ENCODE measurements at regions not wholly inside any gene's neighbourhood (a gene's known extent, or its start where the extent isn't known, plus 50 kb on each side); places are given as distances from the start of the nearest gene placed in this dataset.

DNA sequence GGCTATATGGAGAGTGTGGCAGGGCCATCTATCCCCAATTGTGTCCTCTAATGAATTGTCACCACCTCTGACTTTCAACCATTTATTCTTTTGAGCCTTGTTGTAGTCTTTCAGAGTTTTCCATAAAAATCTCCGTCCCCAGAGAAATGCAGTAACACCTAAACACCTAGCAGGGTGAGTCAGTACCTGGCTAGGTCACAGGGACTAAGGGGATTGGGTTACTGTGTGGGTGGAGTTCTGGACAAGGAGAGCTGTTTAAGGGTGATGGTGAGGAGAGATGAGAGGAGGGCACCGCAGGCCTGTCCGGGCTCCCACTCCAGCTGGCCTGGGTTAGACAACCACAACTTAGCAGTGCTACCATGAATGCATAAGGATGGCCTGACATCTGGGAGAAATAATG lies 186.2 kb upstream of the LYZL1 start:
- Histone ChIP-seq H3K9me3 (ENCODE audit: control insufficient read depth, insufficient read depth, low read length) (no peaks in the 10 kb centered on the region), H3K36me3 (ENCODE audit: control insufficient read depth, insufficient read depth, low read length) (no peaks in the 10 kb centered on the region), H3K27me3 (ENCODE audit: control insufficient read depth, insufficient read depth, low read length) (no peaks in the 10 kb centered on the region), H3K27ac (ENCODE audit: low read length) (no peak overlapping the region), H3K4me3 (ENCODE audit: low read length) (no peak overlapping the region), H3K4me1 (ENCODE audit: control insufficient read depth, insufficient read depth, low read length) (no peaks in the 10 kb centered on the region)
- ATAC-seq (no peak), DNase-seq (no peak)
- Mint-ChIP-seq H3K36me3 (no peaks in the 10 kb centered on the region), H3K4me1 (no peaks in the 10 kb centered on the region), H3K9me3 (peaks cover 3 to 4% of the 10 kb centered on the region in 2 donors), H3K4me3 (no peak overlapping the region), H3K27ac (no peak overlapping the region), H3K27me3 (ENCODE audit: low read depth in 2 of 2) (peaks cover 7 to 13% of the 10 kb centered on the region in 2 donors)
- TF ChIP-seq, protein P1, sequence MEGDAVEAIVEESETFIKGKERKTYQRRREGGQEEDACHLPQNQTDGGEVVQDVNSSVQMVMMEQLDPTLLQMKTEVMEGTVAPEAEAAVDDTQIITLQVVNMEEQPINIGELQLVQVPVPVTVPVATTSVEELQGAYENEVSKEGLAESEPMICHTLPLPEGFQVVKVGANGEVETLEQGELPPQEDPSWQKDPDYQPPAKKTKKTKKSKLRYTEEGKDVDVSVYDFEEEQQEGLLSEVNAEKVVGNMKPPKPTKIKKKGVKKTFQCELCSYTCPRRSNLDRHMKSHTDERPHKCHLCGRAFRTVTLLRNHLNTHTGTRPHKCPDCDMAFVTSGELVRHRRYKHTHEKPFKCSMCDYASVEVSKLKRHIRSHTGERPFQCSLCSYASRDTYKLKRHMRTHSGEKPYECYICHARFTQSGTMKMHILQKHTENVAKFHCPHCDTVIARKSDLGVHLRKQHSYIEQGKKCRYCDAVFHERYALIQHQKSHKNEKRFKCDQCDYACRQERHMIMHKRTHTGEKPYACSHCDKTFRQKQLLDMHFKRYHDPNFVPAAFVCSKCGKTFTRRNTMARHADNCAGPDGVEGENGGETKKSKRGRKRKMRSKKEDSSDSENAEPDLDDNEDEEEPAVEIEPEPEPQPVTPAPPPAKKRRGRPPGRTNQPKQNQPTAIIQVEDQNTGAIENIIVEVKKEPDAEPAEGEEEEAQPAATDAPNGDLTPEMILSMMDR (IDR thresholded peaks at IDR 0.05), result no peak
- WGBS (ENCODE audit: insufficient coverage), result 100% methylated on average over 2 of the region's 3 CpGs
- intact Hi-C loops (cut with micrococcal nuclease), result no loop called here

DNA sequence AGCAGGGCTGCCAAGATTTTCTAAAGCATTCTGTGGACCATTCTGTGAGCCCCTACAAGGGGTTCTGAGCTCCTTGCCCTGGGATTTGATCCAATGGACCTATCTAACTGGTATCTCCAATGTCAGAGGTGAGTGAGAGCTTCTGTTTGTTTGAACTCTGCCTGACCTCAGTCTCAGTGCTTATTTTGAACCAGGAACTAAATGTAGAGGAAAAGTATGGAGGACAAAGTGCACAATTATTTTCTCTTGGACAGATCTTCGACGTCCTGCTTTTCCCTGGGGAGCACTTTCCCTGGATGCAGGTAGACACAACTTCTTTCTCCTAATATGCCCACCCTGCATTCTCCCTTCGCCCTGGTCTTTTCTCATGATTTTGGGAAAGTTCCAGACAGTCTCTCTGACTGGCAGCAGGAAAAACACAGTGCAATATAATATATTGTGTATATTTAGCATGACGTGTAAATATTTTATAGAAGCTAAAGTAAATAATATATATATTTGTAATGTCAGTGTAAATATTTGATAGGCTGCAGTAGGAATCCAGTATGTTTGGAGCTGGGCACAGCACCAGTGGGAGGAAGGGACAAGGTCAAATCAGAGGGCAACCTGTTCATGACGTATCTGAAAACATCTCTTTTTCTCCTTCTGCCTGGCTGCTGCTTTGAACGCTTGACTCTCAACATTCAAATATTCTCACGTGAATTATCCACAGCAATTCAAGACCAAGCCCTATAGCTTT lies 184.0 kb upstream of the LYZL1 start:
- no peak for ATAC-seq
- WGBS (ENCODE audit: insufficient coverage), result 96% methylated on average over 5 of the region's 7 CpGs

DNA sequence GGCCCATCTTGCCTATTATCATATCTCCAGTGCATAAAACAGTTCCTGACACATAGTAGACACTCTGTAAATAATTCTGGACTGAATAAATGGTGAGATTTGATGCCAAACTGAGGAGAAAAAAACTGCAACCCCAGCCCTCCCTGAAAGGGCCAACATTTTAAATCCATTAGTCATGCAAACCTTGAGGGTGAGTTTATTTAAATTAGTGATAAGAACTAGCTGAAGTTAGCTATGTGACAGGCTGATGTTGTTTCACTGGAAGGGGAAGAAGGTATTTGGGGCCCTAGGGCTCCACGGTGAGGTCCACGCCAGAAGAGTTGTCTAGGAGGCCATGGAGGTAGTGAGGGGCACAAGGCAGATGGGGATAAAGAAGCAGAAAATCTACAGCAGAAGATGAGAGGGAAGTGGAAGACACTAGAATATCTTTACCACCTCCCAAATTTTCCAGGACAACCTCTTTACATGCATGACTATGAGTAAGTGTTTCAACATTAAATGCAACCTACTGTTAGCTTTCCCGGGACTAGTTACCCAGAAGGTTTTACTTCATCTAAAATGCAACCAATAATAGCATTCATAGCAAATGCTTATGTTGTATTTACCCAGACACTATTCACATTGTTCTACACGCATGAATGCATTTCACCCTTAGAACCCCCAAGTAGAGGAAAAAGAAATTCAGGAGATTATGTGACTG lies 183.2 kb upstream of the LYZL1 start:
- Mint-ChIP-seq H3K27me3 (ENCODE audit: low read depth in 2 of 2) (peaks cover 7 to 13% of the 10 kb centered on the region in 2 donors), H3K9me3 (peaks cover 0 to 2% of the 10 kb centered on the region in 2 donors), H3K4me1 (no peaks in the 10 kb centered on the region), H3K27ac (no peak overlapping the region), H3K4me3 (no peak overlapping the region), H3K36me3 (no peaks in the 10 kb centered on the region)
- ATAC-seq (no peak), DNase-seq (no peak)
- H3K36me3 ChIP-seq (ENCODE audit: control insufficient read depth, insufficient read depth, low read length), result no peaks in the 10 kb centered on the region
- 93% methylated on average over 3 of the region's 4 CpGs for WGBS (ENCODE audit: insufficient coverage)
- H3K27ac ChIP-seq (ENCODE audit: low read length), result no peak overlapping the region
- TF ChIP-seq, protein P1 (IDR thresholded peaks at IDR 0.05), result no peak
- intact Hi-C loops (cut with micrococcal nuclease), result no loop called here
- H3K4me1 ChIP-seq (ENCODE audit: control insufficient read depth, insufficient read depth, low read length), result no peaks in the 10 kb centered on the region
- H3K4me3 ChIP-seq (ENCODE audit: low read length), result no peak overlapping the region
- no peaks in the 10 kb centered on the region for H3K9me3 ChIP-seq (ENCODE audit: control insufficient read depth, insufficient read depth, low read length)
- no peaks in the 10 kb centered on the region for H3K27me3 ChIP-seq (ENCODE audit: control insufficient read depth, insufficient read depth, low read length)

More for the DNA sequence above, 184.0 kb upstream of the LYZL1 start:
- no peaks in the 10 kb centered on the region for H3K9me3 ChIP-seq (ENCODE audit: control insufficient read depth, insufficient read depth, low read length)
- no peaks in the 10 kb centered on the region for H3K27me3 ChIP-seq (ENCODE audit: control insufficient read depth, insufficient read depth, low read length)
- Mint-ChIP-seq H3K4me3 (no peak overlapping the region), H3K4me1 (no peaks in the 10 kb centered on the region), H3K9me3 (peaks cover 0 to 2% of the 10 kb centered on the region in 2 donors), H3K27me3 (ENCODE audit: low read depth in 2 of 2) (peaks cover 7 to 13% of the 10 kb centered on the region in 2 donors), H3K36me3 (no peaks in the 10 kb centered on the region), H3K27ac (no peak overlapping the region)
- H3K4me1 ChIP-seq (ENCODE audit: control insufficient read depth, insufficient read depth, low read length), result no peaks in the 10 kb centered on the region
- H3K4me3 ChIP-seq (ENCODE audit: low read length), result no peak overlapping the region
- TF ChIP-seq, protein P1 (IDR thresholded peaks at IDR 0.05), result no peak
- no peaks in the 10 kb centered on the region for H3K36me3 ChIP-seq (ENCODE audit: control insufficient read depth, insufficient read depth, low read length)
- DNase-seq, result no peak
- intact Hi-C loops (cut with micrococcal nuclease), result no loop called here
- no peak overlapping the region for H3K27ac ChIP-seq (ENCODE audit: low read length)

Data from natural killer cell (primary cell).